ENCODE measurements at regions not wholly inside any gene's neighbourhood (a gene's known extent, or its start where the extent isn't known, plus 50 kb on each side); places are given as distances from the start of the nearest gene placed in this dataset.

- no peak for ATAC-seq
- no peaks in the 10 kb centered on the region for H3K4me1 ChIP-seq
- H3K27ac ChIP-seq, result no peak overlapping the region
- H3K4me3 ChIP-seq, result no peak overlapping the region
- WGBS, 2 donors (ENCODE audit: low coverage in 1 of 2), result 57 to 100% methylated on average over 1 to 7 of the region's 12 CpGs
- peaks cover 7% of the 10 kb centered on the region for H3K27me3 ChIP-seq
- H3K9me3 ChIP-seq, result no peaks in the 10 kb centered on the region
- H3K36me3 ChIP-seq, result no peaks in the 10 kb centered on the region
- no peak for TF ChIP-seq CTCF (IDR thresholded peaks at IDR 0.05)
- no peak for TF ChIP-seq EP300 (IDR thresholded peaks at IDR 0.05)
- TF ChIP-seq POLR2AphosphoS5 (IDR thresholded peaks at IDR 0.05), result no peak
- TF ChIP-seq POLR2A (IDR thresholded peaks at IDR 0.05), result no peak
Observed at GRCh38 chr2:242011516-242011915, 142.0 kb downstream of the RTP5 start.

DNA sequence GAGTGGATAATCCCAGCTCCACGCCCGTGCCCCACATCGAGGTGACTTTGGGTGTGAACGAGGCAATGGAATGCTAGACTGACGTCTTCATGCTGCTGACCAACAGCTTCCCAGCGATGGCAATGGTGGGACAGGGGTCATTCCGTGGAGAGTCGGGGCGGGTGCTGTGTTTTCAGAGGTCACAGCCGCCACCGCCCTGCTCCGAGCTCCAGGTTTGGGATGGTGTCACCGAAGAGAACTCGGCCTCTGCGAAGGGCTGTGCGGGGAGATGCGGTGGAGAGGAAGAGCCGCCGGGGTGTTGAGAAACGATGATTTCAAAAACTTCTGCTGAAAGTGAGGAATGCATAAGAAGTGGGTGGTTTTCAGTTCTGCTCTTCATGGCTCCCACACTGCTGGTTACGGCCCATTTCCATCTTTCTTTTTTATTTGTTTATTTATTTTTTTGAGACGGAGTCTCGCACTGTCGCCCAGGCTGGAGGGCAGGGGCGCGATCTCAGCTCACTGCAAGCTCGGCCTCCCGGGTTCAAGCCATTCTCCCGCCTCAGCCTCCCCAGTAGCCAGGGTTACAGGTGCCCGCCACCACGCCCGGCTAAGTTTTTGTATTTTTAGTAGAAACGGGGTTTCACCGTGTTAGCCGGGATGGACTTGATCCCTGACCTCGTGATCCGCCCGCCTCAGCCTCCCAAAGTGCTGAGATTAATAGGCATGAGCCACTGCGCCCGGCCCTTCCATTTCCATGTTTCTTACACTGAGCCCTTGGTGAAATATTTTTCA is 142.6 kb downstream of the RTP5 start:
- 89 to 91% methylated on average over 8 to 21 of the region's 40 CpGs for WGBS, 2 donors (ENCODE audit: low coverage in 1 of 2)
- Histone ChIP-seq H3K36me3 (no peaks in the 10 kb centered on the region), H3K27me3 (peaks cover 13% of the 10 kb centered on the region), H3K4me3 (no peak overlapping the region), H3K27ac (no peak overlapping the region), H3K4me1 (no peaks in the 10 kb centered on the region), H3K9me3 (no peaks in the 10 kb centered on the region)
- ATAC-seq, result no peak
- TF ChIP-seq EP300 (IDR thresholded peaks at IDR 0.05) (no peak), CTCF (IDR thresholded peaks at IDR 0.05) (no peak), POLR2A (IDR thresholded peaks at IDR 0.05) (no peak), POLR2AphosphoS5 (IDR thresholded peaks at IDR 0.05) (no peak)

DNA sequence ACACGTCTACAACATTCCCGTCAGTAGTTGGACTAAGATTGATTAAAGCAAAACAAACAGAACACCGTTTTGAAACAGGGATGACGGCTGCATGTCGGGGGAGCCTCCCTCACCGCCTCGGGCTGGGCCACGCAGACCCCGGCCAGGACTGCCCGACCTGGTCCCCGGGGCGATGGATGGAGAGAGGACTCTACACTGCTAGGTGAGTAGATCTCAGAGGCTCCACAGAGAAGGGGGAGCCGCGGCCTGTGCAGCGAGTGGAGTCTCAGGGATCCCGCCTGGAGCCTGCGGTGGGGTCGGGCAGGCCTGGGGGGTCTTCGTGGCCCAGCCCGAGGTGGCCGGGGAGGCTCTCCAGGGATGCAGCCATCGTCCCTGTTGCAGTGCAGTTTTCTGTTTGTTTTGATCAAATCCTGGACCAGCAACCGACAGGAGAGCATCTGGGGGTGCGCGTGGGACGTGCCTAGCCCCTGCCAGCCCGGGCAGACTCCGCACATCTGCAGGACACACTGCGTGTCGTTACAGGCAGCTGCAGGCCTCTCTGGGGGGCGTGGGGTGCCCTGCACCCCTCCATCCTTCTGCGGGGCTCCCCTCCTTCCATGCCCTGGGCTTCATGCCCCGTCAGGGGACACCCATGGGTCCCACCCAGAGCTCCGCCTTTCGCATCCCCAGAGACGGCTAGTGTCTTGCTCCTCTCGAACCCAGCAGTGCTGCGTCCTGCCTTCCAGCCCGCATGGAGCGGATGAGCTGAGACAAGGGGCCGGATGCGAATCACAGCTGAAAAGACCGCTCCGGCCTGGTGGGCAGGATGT is 143.6 kb downstream of the RTP5 start:
- 40 to 94% methylated on average over 4 to 6 of the region's 44 CpGs for WGBS, 2 donors (ENCODE audit: low coverage in 1 of 2)
- no peaks in the 10 kb centered on the region for H3K4me1 ChIP-seq
- no peak for ATAC-seq
- TF ChIP-seq CTCF (IDR thresholded peaks at IDR 0.05), result no peak
- TF ChIP-seq EP300 (IDR thresholded peaks at IDR 0.05), result no peak
- TF ChIP-seq POLR2A (IDR thresholded peaks at IDR 0.05), result no peak
- no peak for TF ChIP-seq POLR2AphosphoS5 (IDR thresholded peaks at IDR 0.05)
- H3K27me3 ChIP-seq, result peaks cover 13% of the 10 kb centered on the region
- H3K27ac ChIP-seq, result no peak overlapping the region
- H3K4me3 ChIP-seq, result no peak overlapping the region
- no peaks in the 10 kb centered on the region for H3K36me3 ChIP-seq
- H3K9me3 ChIP-seq, result no peaks in the 10 kb centered on the region

GRCh38 chr2:242013771-242014170 is 144.2 kb downstream of the RTP5 start:
- Histone ChIP-seq H3K4me3 (no peak overlapping the region), H3K27me3 (peaks cover 13% of the 10 kb centered on the region)

More at GRCh38 chr2:242013771-242014170, 144.2 kb downstream of the RTP5 start:
- H3K27ac ChIP-seq, result no peak overlapping the region
- H3K4me1 ChIP-seq, result no peaks in the 10 kb centered on the region
- H3K36me3 ChIP-seq, result no peaks in the 10 kb centered on the region
- TF ChIP-seq POLR2A (IDR thresholded peaks at IDR 0.05) (no peak), CTCF (IDR thresholded peaks at IDR 0.05) (no peak), EP300 (IDR thresholded peaks at IDR 0.05) (no peak), POLR2AphosphoS5 (IDR thresholded peaks at IDR 0.05) (no peak)
- H3K9me3 ChIP-seq, result no peaks in the 10 kb centered on the region
- 51 to 82% methylated on average over 6 to 7 of the region's 9 CpGs for WGBS, 2 donors (ENCODE audit: low coverage in 1 of 2)
- no peak for ATAC-seq

All from gastroesophageal sphincter (tissue), 4 donors.